HG02981 (cell line): ENCODE measurements at regions not wholly inside any gene's neighbourhood (a gene's known extent, or its start where the extent isn't known, plus 50 kb on each side); places are given as distances from the start of the nearest gene placed in this dataset.
"Not testable (repeated sequence)": the region's sequence is repeated elsewhere in the genome, so short reads cannot be mapped to it uniquely, and the experiment has no call there.

Source experiments
- ATAC-seq: cut with Tn5 transposase; IDR thresholded peaks from one replicate; pipeline ENCODE4 v1.9.1; 2021; ENCODE audit warnings: mild to moderate bottlenecking, moderate library complexity; ENCODE audit not compliant: unreplicated experiment

GRCh38 chr11:109677231-109677630, 255.2 kb downstream of the C11orf87 start:
- ATAC-seq = no peak

GRCh38 chr11:109677876-109678275, 255.9 kb downstream of the C11orf87 start:
- ATAC-seq = no peak

- no peak for ATAC-seq
Observed at GRCh38 chr11:109680127-109680526, 258.1 kb downstream of the C11orf87 start.

GRCh38 chr11:109682788-109683187, 260.8 kb downstream of the C11orf87 start:
- ATAC-seq = not testable (repeated sequence)

DNA sequence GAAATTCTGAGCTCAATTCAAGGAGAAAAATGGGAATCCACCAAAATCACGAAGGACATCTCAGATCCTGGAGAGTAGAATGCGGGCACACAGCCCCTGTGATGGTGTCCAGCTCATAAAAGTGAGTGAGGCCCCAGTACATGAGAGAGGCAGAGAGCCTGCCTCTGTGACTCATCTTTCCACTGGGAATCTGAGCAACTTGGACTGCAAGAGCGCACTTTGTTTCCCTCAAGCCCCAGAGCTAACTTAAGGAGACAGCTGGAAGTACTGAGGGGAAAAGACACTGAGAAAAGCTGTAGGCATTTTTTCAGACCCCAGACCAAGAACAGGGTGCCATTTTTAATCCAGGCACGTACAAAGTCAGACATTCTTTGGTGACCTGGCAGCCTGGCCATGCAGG, 273.7 kb downstream of the C11orf87 start:
- ATAC-seq = no peak

GRCh38 chr11:109696191-109696897, 274.4 kb downstream of the C11orf87 start:
- ATAC-seq = peak; percentile 10

GRCh38 chr11:109697140-109697843, 275.3 kb downstream of the C11orf87 start:
- peak; percentile 96 for ATAC-seq

DNA sequence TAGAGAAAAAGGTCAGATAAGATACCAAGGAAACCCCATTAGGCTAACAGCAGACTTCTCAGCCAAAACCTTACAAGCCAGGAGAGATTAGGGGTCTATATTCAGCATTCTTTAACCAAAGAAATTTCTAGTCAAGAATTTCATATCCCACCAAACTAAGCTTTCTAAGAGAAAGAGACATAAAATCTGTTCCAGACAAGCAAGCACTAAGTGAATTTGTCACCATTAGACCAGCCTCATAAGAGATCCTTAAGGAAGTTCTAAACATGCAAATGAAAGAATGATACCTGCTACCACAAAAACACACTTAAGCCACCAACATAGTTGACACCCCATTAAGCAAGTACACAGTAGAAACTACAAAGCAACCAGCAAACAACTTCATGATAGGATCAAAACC, 276.2 kb downstream of the C11orf87 start:
- no peak for ATAC-seq

GRCh38 chr11:109704432-109704831, 282.4 kb downstream of the C11orf87 start:
- no peak for ATAC-seq

- no peak for ATAC-seq
Observed at GRCh38 chr11:109706945-109707344, 285.0 kb downstream of the C11orf87 start.

DNA sequence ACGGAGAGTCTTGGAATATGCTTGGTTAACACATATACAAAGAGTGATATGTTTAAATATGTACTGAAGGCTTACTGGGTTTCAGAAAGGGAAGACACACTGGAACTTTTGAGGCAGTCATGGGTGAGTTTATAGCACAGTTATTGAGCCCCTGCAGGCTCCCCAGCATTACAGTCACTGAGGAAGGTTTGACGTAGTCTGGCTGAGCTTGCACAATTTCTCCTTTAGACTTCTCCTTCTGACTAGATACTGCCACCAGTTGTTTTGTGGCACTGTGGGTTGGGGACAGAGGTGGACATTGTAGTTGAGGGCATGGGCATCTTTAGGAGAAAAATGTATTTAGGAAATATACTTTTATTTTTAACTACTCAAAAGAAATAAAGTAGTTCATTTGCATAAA, 285.4 kb downstream of the C11orf87 start:
- no peak for ATAC-seq

GRCh38 chr11:109708184-109708583, 286.2 kb downstream of the C11orf87 start:
- ATAC-seq = no peak

- not testable (repeated sequence) for ATAC-seq
Observed at GRCh38 chr11:109714444-109714843, 292.5 kb downstream of the C11orf87 start.

DNA sequence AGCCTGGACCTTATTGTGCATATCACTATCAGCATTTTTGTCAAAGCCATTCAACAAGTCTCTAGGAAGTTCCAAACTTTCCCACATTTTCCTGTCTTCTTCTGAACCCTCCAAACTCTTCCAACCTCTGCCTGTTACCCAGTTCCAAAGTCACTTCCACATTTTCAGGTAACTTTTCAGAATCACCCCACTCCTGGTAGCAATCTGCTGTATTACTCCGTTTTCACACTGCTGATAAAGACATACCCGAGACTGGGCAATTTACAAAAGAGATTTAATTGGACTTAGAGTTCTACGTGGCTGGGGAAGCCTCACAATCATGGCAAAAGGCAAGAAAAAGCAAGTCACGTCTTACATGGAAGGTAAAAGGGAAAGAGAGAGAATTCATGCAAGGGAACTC, 293.4 kb downstream of the C11orf87 start:
- ATAC-seq = not testable (repeated sequence)

GRCh38 chr11:109726061-109726460, 304.1 kb downstream of the C11orf87 start:
- ATAC-seq = no peak

- ATAC-seq = no peak
Observed at GRCh38 chr11:109728056-109728455, 306.1 kb downstream of the C11orf87 start.

DNA sequence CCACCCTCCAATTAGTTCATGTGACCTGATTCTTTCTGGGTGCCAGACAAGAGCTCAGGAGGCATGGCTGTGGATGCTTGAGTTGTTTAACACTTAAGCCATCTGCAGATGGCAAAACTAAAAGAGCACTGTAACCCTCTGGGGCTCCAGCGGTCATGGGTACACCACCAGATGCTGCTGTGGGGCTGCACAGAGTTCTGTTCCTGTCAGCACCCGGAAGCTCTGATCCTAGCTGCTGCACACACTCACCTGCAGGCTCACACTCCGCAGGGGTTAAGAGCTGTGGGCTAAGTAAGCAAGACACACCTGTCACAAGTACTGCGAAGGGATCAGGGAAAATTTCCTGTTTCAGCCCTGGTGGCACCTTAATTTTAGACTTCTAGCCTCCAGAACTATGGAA, 307.8 kb downstream of the C11orf87 start:
- ATAC-seq = no peak

DNA sequence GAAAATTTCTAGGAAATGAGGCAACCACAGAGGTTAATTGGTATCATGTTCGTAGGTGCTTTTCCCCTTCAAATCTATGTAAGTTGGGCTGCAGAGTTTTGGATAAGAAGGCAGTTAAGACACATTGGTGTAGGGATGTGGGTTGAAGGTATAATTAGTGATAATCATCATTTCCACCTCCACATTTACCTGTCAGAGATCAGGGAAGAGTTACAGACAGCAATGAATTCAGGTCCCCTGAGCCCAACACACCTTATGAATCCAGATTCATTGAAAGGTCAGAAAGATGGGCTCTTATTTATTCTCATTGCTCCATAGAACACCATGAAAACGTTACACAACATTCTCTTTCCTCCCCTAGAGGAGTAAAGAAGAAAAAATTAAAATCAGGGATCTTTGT, 308.7 kb downstream of the C11orf87 start:
- ATAC-seq = no peak

DNA sequence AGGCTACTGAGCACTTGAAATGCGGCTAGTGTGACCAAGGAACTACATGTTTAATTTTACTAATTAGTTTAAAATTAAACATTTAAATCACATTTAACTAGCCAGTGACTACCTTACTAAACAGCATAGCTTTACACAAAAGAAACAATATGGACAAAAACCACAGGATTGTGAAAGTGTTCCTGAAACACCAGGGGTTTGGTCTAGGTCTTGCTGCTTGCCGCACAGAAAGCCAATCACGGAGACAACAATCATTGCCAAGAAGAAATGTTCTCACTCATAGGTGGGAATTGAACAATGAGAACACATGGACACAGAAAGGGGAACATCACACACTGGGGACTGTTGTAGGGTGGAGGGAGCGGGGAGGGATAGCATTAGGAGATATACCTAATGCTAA, 309.5 kb downstream of the C11orf87 start:
- no peak for ATAC-seq

- ATAC-seq = no peak
Observed at GRCh38 chr11:109733245-109733644, 311.3 kb downstream of the C11orf87 start.

- no peak for ATAC-seq
Observed at GRCh38 chr11:109734566-109734965, 312.6 kb downstream of the C11orf87 start.

DNA sequence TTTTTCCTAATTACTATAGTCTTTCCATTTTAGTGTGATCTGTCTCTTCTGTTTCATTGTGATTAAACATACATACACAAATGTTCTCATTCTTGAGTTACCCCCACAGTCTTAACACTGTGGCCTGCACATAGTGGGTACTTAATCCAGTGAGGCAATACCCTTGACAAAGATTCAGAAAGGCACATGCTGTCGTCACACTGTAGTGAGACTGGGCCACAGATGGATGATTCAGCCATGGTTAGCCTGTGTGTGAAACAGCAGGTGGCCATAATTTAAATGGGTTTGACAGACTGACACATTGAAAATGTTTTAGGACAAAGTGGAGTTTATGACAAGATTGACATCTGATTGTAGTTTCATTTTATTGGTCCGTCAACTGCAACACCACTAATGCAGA, 313.1 kb downstream of the C11orf87 start:
- no peak for ATAC-seq
